Mucosa of stomach (tissue), 1 donor: ENCODE measurements at regions not wholly inside any gene's neighbourhood (a gene's known extent, or its start where the extent isn't known, plus 50 kb on each side); places are given as distances from the start of the nearest gene placed in this dataset.

Experiments used
- H3K27me3 ChIP-seq: one replicate; pipeline ENCODE4 v1.7.0; 2013; ENCODE audit warnings: mild to moderate bottlenecking, low read length; ENCODE audit not compliant: control insufficient read depth, insufficient read depth
- H3K36me3 ChIP-seq: one replicate; pipeline ENCODE4 v1.7.0; 2013; ENCODE audit warnings: low read length; ENCODE audit not compliant: control insufficient read depth, insufficient read depth
- H3K4me1 ChIP-seq: one replicate; pipeline ENCODE4 v1.7.0; 2013; ENCODE audit warnings: mild to moderate bottlenecking, low read length; ENCODE audit not compliant: control insufficient read depth, insufficient read depth
- H3K4me3 ChIP-seq: one replicate; pipeline ENCODE4 v1.7.0; 2013; ENCODE audit warnings: low read length
- H3K9ac ChIP-seq: one replicate; pipeline ENCODE4 v1.7.0; 2013; ENCODE audit warnings: mild to moderate bottlenecking, low read length, moderate library complexity
- H3K9me3 ChIP-seq: one replicate; pipeline ENCODE4 v1.7.0; 2013; ENCODE audit warnings: mild to moderate bottlenecking, low read length, moderate library complexity; ENCODE audit not compliant: control insufficient read depth
- donor health status: Pancreatic carcinoma.

- H3K36me3 ChIP-seq = no peaks in the 10 kb centered on the region
- H3K9ac ChIP-seq = no peak overlapping the region
- H3K4me3 ChIP-seq = no peak overlapping the region
- H3K9me3 ChIP-seq = no peaks in the 10 kb centered on the region
- no peaks in the 10 kb centered on the region for H3K4me1 ChIP-seq
- H3K27me3 ChIP-seq = no peaks in the 10 kb centered on the region
Measured at GRCh38 chr3:177418787-177419186, 221.5 kb upstream of the TBL1XR1 start.

- H3K4me1 ChIP-seq = no peaks in the 10 kb centered on the region
- H3K27me3 ChIP-seq = no peaks in the 10 kb centered on the region
- H3K9ac ChIP-seq = no peak overlapping the region
- H3K4me3 ChIP-seq = no peak overlapping the region
- no peaks in the 10 kb centered on the region for H3K36me3 ChIP-seq
- no peaks in the 10 kb centered on the region for H3K9me3 ChIP-seq
Measured at GRCh38 chr3:177419904-177420601, 222.8 kb upstream of the TBL1XR1 start.

DNA sequence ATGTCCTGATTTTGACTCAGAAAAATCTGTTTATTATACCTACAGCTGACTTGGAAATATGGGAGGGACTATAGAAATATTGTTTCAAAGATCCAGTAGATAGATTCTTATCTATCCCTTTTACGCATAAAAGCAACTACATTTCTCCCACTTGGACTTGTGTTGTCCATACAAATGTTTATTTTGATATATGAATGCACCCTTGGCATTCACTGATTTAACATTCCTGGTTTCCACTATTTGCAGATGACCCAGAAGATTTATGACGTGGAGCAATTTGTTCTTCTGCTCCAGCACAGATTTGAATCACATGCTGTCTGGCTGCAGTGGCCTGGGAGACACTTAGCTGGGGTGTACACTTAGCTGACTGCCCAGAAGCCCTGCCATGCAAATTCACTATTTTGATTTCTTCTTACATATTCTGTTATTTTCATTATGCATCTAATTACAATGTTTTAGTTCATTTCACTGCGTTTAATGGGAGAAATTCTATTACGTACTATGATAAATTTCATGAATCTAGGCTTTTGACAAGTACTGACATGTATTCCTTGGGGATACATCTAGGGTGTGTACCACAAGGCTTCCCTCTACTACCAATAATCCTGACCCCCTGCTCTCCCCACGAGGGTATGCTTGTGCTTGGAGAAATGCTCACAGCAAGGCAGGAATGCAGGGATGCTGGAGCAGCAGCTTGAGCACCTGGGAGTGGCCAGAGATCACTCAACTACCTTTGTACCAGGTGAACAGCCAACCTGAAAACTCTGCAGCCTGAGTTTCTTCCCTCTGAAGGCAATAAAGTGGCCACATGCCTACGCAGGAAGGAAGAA is 223.6 kb upstream of the TBL1XR1 start:
- H3K4me1 ChIP-seq = no peaks in the 10 kb centered on the region
- H3K9ac ChIP-seq = no peak overlapping the region
- no peaks in the 10 kb centered on the region for H3K36me3 ChIP-seq
- H3K9me3 ChIP-seq = no peaks in the 10 kb centered on the region
- no peak overlapping the region for H3K4me3 ChIP-seq
- H3K27me3 ChIP-seq = no peaks in the 10 kb centered on the region

DNA sequence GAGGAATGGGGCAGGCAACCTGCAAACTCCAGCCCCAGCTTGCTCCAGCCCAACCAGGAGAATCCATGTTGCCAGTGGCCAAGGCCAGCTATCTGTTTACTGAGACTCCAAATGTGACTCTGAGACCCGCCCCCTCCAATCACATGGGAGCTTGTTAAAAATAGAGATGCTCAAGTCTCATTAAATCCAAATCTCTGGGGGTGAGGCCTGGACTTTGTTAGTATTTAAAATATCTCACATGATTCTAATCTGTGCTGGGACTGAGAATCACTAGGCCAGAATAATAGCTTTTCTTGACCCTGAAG is 224.2 kb upstream of the TBL1XR1 start:
- H3K4me3 ChIP-seq = no peak overlapping the region
- H3K9ac ChIP-seq = no peak overlapping the region
- H3K4me1 ChIP-seq = no peaks in the 10 kb centered on the region
- no peaks in the 10 kb centered on the region for H3K36me3 ChIP-seq
- H3K27me3 ChIP-seq = no peaks in the 10 kb centered on the region
- no peaks in the 10 kb centered on the region for H3K9me3 ChIP-seq

- Histone ChIP-seq H3K9me3 (no peaks in the 10 kb centered on the region), H3K4me3 (no peak overlapping the region), H3K36me3 (no peaks in the 10 kb centered on the region), H3K9ac (no peak overlapping the region), H3K27me3 (no peaks in the 10 kb centered on the region), H3K4me1 (no peaks in the 10 kb centered on the region)
Measured at GRCh38 chr3:177424521-177424920, 227.2 kb upstream of the TBL1XR1 start.

DNA sequence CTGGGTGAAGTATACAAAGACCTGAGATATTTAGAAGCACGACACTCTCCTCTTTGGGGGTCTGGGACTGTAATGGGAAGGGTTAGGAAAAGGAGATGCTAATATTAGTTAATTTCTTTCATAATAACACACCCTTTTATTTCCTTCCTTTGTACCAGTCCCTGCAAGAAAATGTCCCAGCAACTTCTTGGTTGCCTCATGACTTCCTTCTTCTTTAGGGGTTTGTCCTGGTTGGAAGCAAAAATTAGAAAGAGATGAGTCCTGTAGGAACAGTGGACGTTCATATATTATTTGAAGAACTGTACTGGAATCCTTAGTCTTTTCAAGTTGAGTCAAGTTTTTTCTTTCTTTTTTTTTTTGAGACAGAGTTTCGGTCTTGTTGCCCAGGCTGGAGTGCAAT is 227.8 kb upstream of the TBL1XR1 start:
- Histone ChIP-seq H3K4me3 (no peak overlapping the region), H3K9me3 (no peaks in the 10 kb centered on the region), H3K27me3 (no peaks in the 10 kb centered on the region), H3K36me3 (no peaks in the 10 kb centered on the region), H3K4me1 (no peaks in the 10 kb centered on the region), H3K9ac (no peak overlapping the region)

DNA sequence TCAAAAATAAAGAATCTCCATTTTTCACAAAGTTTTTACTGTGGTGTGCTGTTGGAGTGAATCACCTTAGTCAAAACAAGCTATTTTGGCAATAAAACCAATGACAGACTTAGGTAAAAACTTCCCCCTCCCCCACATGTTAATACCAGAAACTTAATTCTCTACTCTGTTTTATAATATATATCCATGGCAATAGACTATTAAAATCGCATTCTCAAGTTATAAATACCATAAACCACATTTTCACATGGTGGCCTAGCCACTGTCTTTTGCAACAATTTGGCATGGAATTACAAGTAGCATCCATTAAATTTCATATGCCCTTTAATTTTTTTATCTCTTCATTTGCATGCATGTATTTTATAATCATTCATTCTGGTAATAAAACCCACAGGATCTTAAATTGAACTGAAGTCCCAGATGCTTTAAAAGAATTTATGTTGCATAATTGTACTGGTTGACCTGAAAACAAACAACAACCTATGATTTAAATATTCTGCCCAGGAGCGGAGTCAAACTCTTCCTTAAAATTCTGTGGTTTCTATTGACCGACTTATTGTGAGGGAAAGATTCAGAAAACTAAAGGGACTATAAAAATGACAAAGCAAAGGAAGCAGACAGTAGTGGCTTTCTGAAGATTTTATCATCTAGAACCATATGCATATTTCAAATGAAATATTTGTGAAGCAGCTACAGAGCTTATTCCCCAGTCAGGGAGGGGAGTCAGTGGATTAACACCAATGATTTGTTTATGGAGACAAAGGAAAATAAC is 229.0 kb upstream of the TBL1XR1 start:
- H3K4me3 ChIP-seq = no peak overlapping the region
- no peaks in the 10 kb centered on the region for H3K27me3 ChIP-seq
- H3K4me1 ChIP-seq = no peaks in the 10 kb centered on the region
- no peak overlapping the region for H3K9ac ChIP-seq
- no peaks in the 10 kb centered on the region for H3K36me3 ChIP-seq
- H3K9me3 ChIP-seq = no peaks in the 10 kb centered on the region

DNA sequence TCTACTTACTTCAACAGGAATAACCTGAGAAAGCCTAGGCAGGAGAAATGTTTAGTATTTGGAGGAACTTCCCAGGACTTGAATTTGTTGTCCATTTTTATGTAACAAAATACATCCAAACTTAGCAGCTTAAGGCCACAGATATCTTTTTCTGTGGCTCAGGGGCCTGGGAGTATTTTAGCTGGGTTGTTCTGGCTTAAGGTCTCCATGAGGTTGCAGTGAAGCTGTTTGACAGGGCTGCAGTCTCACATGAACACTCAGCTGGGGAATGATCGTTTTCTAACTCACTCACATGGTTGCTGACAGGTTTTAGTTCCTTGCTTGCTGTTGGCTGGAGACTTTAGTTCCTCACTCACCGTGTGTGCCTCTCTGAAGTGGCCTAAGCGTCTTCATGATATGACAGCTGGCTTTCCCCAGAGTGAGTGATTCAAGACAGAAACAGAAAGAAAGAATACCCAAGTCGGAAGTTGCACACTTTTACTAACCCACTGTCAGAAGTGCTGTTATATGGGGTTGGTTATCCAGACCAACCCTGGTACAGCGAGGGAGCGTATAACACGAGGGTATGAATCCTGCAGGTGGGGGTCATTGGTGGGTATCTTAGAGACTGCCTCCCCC is 229.7 kb upstream of the TBL1XR1 start:
- Histone ChIP-seq H3K9ac (no peak overlapping the region), H3K4me1 (peaks cover under 1% of the 10 kb centered on the region), H3K27me3 (no peaks in the 10 kb centered on the region), H3K36me3 (no peaks in the 10 kb centered on the region), H3K4me3 (no peak overlapping the region), H3K9me3 (no peaks in the 10 kb centered on the region)

GRCh38 chr3:177427540-177427939 is 230.3 kb upstream of the TBL1XR1 start:
- Histone ChIP-seq H3K4me1 (peaks cover 5% of the 10 kb centered on the region), H3K36me3 (no peaks in the 10 kb centered on the region), H3K9me3 (no peaks in the 10 kb centered on the region), H3K9ac (no peak overlapping the region), H3K4me3 (no peak overlapping the region), H3K27me3 (no peaks in the 10 kb centered on the region)

- H3K27me3 ChIP-seq = no peaks in the 10 kb centered on the region
- H3K9me3 ChIP-seq = no peaks in the 10 kb centered on the region
- H3K4me3 ChIP-seq = no peak overlapping the region
- no peaks in the 10 kb centered on the region for H3K36me3 ChIP-seq
- H3K9ac ChIP-seq = no peak overlapping the region
- peaks cover 5% of the 10 kb centered on the region for H3K4me1 ChIP-seq
Measured at GRCh38 chr3:177429079-177429478, 231.8 kb upstream of the TBL1XR1 start.

- Histone ChIP-seq H3K36me3 (no peaks in the 10 kb centered on the region), H3K4me1 (peaks cover 5% of the 10 kb centered on the region), H3K27me3 (no peaks in the 10 kb centered on the region), H3K9ac (no peak overlapping the region), H3K4me3 (no peak overlapping the region), H3K9me3 (no peaks in the 10 kb centered on the region)
Measured at GRCh38 chr3:177429771-177430170, 232.5 kb upstream of the TBL1XR1 start.

DNA sequence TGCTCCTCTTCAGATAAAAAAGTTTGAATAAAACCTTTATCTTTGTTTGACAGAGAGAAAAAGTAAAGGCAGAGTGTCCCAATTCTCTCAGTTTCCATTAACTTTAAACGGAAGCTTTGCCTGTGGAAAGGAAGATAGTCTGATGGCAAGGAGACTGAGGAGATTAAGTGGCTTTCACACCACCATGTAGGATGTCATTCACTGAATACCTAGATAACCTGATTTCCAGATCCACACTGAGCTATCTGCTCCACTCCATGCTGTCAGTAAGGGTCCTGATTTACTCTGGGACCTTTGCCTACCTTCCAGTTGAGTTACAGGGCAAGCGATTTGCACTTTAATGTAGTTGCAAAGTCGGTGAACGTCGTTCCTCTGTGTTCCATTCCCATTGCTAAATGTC is 233.4 kb upstream of the TBL1XR1 start:
- Histone ChIP-seq H3K36me3 (no peaks in the 10 kb centered on the region), H3K27me3 (no peaks in the 10 kb centered on the region), H3K4me3 (no peak overlapping the region), H3K9me3 (no peaks in the 10 kb centered on the region), H3K4me1 (peaks cover 5% of the 10 kb centered on the region), H3K9ac (no peak overlapping the region)
